Uterus (tissue), 2 donors: ENCODE measurements at regions not wholly inside any gene's neighbourhood (a gene's known extent, or its start where the extent isn't known, plus 50 kb on each side); places are given as distances from the start of the nearest gene placed in this dataset.

ENCODE experiments used
- CTCF ChIP-seq, 4 experiments: fragments of 200-600 bp in 2 of 4; fragments of 450-650 bp in 2 of 4; sonication (generic) in 2 of 4; IDR thresholded peaks; one replicate each; pipeline ENCODE4 v1.5.1; 2016 to 2019; ENCODE audit warnings: antibody characterized with exemption in 4 of 4, mild to moderate bottlenecking in 2 of 4, moderate library complexity in 1 of 4
- POLR2A ChIP-seq, 2 donors: fragments of 450-650 bp; IDR thresholded peaks; one replicate each; pipeline ENCODE4 v1.6.1; 2016; ENCODE audit warnings: antibody characterized with exemption in 2 of 2, mild to moderate bottlenecking in 1 of 2, moderate library complexity in 1 of 2

GRCh38 chr6:132101535-132101934 lies 150.4 kb upstream of the CCN2 start:
- TF ChIP-seq CTCF (IDR thresholded peaks at IDR 0.05) (no peak), POLR2A (IDR thresholded peaks at IDR 0.05) (no peak)
